NCI-H146 (cell line): ENCODE measurements at regions not wholly inside any gene's neighbourhood (a gene's known extent, or its start where the extent isn't known, plus 50 kb on each side); places are given as distances from the start of the nearest gene placed in this dataset.

Experiments used
- DNase-seq: peaks from one replicate; lab custom pipeline; 2025; lab: John Stamatoyannopoulos, UW

GRCh38 chrX:15915959-15916703 lies 61.5 kb upstream of the AP1S2 start:
- DNase-seq = no peak

- DNase-seq = no peak
Observed at GRCh38 chrX:15914486-15914885, 59.9 kb upstream of the AP1S2 start.

GRCh38 chrX:15913146-15913545 lies 58.5 kb upstream of the AP1S2 start:
- DNase-seq = no peak

GRCh38 chrX:15911734-15912550 lies 57.3 kb upstream of the AP1S2 start:
- DNase-seq = no peak

- no peak for DNase-seq
Observed at GRCh38 chrX:15909605-15910004, 55.0 kb upstream of the AP1S2 start.

- no peak for DNase-seq
Observed at GRCh38 chrX:15908603-15909290, 54.1 kb upstream of the AP1S2 start.

- no peak for DNase-seq
Observed at GRCh38 chrX:15906041-15906943, 51.7 kb upstream of the AP1S2 start.
